ENCODE measurements at regions not wholly inside any gene's neighbourhood (a gene's known extent, or its start where the extent isn't known, plus 50 kb on each side); places are given as distances from the start of the nearest gene placed in this dataset.

- no peak for TF ChIP-seq CTCF (IDR thresholded peaks at IDR 0.05)
- TF ChIP-seq POLR2A (IDR thresholded peaks at IDR 0.05): no peak
Measured at GRCh38 chrX:6989858-6990257, 157.7 kb upstream of the STS start.

Data from Peyer's patch (tissue), 4 donors.